ENCODE measurements at regions not wholly inside any gene's neighbourhood (a gene's known extent, or its start where the extent isn't known, plus 50 kb on each side); places are given as distances from the start of the nearest gene placed in this dataset.

DNA sequence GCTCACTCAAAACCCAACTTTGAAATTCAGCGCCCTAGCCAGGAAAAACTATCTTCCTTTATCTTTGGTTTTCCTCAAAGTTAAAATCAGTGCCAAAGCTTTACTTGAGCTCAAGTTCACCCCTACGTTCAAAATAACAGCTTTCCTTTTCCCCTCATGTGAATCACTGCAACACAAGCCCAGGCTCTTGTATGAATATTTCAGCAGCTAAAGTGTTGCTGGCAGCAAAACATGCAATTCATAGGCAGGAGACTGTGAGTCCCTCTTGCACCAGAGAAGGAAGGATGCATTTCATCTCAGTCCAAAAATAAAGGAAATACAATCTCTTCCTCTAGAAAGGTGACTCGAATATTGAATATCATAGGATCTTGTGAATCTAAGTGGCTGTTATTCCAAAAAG lies 461.3 kb upstream of the SOX11 start:
- no peak for DNase-seq (ENCODE audit: low read depth, low spot score)

DNA sequence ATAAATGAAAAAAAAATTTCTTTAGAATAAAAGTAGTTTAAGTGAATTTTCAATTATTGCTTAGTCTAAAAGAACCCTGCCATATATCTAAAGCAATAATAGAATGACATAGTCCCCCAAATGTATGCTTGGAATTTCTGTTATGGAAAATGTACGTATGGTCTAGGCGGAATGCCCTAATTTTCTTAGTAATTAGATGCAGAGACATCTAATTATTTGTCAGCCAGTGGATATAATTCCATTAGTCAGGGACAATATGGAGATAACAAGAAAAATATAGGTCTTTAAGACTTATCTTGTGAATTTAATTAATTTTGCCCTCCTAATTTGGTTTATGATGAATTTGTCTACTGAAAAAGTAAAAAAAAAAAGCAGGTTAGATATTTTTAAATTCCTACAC lies 460.9 kb upstream of the SOX11 start:
- DNase-seq (ENCODE audit: low read depth, low spot score) = no peak

DNA sequence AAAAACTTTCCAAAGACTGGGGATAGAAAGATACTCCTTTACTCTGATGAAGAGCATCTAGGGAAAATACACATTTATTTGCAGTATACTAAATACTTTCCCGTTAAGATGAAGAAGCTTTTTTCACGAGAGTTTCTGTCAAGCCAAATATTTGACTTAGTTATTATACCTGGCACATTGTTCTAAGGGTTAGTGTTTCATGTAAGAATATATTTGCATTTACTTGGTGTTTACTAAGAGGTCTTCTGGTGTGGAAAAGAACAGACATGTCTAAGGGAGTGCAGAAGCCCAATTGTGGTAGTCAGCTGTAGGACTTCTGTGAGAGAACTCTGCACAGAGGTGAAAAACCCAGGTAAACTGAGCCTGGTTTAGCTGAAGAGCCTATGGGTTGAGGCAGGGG lies 457.6 kb upstream of the SOX11 start:
- DNase-seq (ENCODE audit: low read depth, low spot score) = no peak

DNA sequence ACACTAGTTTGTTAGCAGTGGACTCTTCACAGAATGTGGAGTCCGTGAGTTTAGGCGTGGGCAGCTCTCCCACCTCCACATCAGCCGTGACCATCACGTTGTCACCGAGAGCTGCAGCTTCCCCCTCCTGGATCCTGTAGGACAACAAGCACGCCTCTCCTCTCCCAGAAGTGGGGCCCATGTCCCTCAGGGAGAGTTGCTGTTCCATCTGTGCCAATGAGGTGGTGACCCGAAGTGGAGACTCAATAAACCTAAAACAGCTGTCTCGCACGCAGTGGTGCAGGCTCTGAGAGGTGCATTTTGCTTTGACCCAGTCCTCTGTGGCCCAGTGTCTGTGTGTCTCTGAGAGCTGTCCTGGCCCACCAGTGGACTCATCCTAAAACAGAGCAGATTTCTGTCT lies 456.5 kb upstream of the SOX11 start:
- no peak for DNase-seq (ENCODE audit: low read depth, low spot score)

DNA sequence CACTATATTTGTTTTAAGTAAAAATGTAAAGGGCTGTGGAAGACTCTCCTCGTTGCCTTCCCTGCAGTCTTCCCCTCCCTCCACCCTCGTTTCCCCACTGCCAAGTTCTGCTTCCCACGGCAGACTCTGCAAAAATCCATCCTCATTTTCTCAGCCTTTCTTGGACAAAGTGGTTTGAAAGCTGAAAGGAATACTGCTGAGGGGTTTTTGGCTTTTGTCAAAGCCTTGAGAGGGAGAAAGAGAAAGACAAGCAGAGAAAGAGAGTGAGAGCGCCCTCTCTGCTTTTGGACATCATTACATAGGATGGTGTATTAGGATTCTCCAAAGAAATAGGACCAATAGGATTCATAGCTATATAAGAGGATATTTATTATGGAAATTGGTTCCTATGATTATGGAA lies 455.9 kb upstream of the SOX11 start:
- DNase-seq (ENCODE audit: low read depth, low spot score) = peak; percentile 12

DNA sequence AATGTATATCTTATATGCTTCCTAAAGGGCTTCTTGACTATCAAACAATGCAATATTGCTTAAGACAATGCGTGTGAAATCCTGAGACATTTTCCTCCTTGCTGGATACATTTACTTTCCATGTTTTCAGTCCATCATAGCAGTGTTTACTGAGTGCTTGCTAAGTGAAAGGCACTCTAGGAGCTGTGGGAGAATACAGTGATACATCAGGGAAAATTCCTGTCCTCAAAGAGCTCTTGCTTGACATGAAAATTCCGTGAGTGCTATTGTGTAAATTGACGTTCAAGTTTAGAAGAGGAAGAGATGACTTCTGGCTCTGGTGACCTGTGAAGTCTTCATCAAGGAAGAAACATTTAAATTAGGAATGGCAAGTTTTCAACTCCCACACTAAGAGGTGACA lies 449.4 kb upstream of the SOX11 start:
- no peak for DNase-seq (ENCODE audit: low read depth, low spot score)

DNA sequence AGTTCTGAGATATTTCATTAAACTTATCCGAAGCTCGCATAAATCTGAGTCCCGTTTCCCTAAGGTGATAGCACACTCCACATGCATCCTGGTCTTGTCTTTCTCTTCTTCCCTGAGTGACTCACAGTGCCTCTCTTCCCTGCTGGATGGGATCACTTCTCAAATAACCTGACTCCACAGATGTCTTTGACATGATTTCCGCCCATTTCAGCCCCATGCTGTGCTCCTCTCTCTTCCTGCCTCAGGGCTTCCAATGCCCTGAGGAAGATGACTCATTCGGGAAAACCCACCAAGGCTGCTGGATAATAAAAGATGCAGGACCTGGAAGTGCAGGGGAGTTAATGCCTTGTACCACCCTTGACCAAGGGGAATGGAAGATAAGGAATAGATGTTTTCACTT lies 441.7 kb upstream of the SOX11 start:
- DNase-seq (ENCODE audit: low read depth, low spot score) = peak; percentile 72

DNA sequence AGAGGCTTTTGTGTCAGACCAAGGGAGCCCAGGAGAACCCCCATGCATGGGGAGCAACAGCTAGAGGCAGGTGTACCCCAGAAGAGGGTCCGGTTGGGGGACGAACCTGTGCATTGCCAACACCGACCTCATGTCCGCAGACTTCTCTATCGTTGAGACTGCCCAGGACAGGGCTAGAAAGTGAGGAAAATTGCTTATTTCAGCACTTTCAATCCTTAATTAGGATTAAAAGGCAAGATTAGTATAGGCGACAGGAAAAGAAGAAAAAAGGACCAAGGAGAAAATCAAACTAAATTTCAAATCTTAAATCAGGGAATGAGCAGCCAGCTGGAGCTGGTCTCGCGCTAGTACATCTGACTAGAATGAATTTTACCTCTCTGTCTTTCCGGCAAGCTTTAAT lies 438.9 kb upstream of the SOX11 start:
- no peak for DNase-seq (ENCODE audit: low read depth, low spot score)

DNA sequence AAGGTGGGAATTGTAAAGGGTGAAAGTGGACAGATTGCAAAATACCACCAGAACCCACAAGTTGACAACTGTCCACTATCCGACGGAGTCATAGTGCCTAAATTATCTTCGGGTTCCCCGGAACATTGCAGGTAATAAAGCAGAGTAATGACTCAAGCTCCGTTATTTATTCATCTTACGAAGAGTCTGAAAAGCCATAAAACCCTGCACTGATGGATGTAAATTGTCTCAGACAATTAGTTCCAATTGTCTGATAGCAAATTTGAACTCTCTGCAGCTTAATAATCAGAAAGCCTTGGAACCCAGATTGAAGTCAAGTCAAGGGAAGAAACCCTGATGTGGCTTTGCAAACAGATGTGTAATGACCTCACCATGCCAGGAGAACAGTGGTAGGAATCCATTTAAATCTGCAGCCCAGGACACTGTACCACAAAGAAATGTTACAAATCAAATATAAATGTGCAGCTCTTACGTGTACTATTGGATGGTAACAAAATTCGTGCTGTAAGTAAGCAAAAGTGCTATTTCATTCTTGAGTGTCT lies 437.3 kb upstream of the SOX11 start:
- no peak for DNase-seq (ENCODE audit: low read depth, low spot score)

DNA sequence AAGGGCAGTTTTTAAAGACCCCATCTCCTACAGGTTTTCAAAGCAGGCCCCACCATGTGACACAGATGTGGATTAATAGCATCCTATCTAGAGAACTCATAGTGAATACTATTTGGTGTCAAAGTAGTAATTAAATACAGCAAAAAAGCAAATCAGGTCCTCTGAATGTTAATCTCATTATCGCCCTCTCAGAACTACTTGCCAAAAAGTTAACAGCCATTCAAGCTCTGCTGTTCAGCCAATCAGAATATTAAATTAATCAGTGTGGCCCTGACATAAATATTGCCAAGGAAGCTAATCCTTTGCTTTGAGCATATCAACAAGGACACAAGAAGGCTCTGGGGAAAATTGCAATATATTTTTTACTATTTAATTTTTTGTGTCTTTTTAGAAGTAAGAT lies 428.9 kb upstream of the SOX11 start:
- no peak for DNase-seq (ENCODE audit: low read depth, low spot score)

DNA sequence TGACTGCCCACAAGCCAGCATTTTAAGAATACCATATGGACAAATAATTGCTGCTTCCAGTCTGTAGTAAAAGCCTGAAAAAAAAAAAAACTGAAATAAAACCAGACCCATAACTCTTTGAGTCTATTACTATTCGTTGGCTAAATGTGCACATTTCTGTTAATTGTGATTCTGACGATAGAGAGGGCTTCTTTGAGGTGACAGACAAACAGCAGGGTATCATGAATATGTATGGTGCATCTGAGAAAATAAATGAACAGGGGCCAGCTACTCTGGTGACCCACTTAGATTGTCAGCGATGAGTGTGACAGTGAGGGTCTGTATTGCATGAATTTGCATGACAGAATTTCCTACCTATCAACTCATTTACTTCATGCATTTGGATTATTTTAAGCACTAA lies 427.8 kb upstream of the SOX11 start:
- DNase-seq (ENCODE audit: low read depth, low spot score) = no peak

DNA sequence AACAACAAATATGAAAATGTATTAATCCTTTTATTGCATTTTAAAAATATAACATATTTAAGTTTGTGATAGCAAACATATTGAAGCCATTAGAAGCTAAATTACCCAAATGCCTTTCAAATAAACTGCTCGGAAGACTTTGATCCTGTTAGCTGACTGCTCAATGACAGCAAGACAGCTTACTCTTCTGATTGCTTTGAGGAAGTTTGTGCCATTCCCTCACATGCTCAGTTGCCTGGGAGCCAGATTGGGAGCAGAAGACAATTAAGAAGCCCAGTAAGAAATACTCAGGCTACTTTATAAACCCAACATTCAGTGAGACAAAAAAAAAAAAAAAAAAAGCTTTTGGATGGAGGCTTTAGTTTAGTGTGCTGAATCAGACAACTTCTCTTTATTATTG lies 407.1 kb upstream of the SOX11 start:
- no peak for DNase-seq (ENCODE audit: low read depth, low spot score)

DNA sequence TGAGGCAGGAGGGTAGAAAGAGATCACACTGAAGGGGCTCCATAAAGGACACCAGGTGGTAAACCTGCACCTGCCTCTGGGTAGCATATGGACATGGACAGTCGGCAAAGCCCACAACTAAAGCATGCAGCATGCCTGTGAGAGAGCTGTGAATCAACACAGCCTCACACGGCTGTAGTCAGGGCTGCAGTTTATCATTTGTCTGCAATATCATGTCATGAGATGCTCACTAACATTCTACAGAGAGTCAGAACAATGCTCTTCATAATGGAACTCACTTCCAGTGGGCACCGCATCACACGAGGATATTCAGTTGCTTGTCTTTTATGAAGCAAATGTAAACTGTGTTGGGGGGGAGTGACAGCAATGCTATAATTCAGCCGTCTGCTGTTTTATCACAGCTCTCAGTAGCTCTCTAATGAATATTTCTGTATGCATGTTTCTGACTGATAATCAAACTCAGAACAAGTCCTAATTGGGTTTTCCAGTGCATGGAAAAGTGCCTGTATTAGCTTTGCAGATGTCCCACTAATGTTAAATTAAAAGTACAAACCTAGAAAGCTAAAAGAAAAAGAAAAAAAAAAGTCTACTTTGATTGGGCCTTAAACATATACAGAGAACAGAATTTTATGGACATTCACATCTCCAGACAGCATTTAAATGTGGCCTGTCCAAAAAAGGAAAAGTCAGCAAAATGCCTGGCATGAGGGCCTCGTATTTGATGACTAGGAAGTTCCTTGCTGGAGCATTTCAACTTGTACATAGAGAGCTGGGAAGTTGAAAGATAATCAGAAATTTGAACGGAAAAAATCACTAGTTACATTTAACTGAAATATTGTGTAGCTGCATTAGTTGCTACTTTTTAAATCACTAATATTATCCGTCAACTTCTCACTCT lies 406.1 kb upstream of the SOX11 start:
- DNase-seq (ENCODE audit: low read depth, low spot score) = no peak

DNA sequence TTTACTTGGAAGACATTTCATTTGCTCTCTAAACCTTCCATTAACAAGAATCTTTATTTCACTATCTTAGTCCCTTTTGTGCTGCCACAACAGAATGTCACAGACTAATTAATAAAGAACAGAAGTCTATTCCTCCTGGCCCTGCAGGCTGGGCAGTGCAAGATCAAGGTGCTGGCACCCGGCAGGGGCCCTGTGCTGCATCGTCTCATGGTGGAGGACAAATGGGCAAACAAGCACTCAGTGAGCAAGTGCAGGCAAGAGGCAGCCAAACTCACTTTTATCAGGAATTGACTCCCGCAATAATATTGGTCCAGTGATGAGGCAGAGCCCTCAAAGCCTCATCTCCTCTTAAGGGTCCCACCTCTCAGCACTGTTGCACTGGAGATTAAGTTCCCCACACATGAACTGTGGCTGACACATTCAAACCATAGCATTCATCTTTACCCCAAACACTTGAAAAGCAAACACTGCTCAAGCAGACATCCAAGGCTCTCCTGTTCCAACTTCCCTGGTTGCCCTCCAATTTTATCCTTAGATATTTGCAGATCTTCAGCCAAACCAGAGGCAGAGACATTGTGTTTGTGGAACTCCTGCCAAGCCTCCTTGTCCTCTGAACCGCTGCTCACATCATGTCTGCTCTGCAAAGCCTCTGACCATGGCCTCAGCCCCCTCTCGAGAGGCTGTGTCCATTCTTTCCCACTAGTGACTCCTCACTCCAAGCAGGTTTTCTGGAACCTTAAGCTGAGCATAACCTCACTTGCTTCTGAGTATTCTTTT lies 404.4 kb upstream of the SOX11 start:
- no peak for DNase-seq (ENCODE audit: low read depth, low spot score)

DNA sequence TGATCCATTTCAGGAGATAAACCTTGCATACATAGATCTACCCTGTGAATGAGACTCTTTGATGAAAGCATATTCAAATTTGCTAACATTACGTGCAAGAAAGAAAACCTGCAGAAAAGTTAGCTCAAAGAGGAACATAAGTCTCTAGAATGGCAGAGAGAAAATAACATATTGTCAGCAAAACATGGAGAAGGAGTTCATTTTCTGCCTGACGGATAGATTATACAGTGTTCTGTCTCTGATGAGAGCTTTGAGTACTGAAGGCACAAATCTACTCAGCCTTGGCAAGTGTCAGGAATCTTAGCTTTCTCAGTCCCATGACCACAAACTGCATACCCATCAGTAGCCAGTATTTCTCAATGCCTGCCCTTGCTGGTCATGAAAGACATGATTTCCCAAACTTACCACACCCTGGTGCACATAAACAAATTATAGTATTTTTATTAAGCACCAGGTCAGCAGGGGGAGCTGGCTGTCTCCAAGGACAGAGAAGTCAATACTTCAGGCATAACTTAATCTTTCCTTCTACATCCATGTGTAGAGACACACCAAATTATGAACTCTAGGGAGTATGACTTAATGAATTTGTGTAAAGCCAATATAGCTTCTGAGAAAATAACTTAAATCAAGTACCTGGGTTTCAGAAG lies 401.2 kb upstream of the SOX11 start:
- no peak for DNase-seq (ENCODE audit: low read depth, low spot score)

DNA sequence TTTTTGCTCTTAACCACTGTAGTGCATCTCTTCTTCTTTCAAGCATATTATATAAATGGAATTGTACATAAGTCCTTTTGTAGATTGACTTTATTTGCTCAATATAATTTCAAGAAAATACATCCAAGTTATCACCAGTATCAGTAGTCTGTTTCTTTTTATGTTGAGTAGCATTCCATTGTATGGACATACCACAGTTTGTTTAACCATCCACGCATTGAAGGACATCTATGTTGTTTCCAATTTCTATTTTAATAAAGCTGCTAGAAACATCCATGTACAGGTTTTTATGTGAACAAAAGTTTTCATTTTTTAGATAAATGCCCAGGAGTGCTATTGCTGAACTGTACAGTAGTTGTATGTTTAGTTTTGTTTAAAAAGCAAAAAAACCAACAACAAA lies 387.5 kb upstream of the SOX11 start:
- DNase-seq (ENCODE audit: low read depth, low spot score) = no peak

DNA sequence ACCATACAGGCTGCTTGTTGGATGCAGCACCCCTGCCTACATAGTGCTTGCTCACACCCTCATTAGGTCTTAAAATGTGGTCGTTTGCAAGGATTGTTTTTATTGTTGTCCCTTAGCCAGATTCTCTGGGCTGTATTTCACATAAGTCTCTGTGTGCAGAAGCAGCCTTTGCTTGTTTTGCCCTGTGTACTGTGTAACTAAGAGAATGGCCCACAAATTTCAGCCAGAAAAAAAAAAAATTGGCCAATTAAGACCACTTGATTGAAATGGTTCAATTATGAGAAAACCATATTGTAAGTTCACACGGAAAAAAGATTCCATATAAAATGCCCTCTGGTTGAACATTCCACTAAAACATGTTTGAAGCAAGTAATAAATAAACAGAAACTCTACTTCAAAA lies 377.1 kb upstream of the SOX11 start:
- DNase-seq (ENCODE audit: low read depth, low spot score) = no peak

DNA sequence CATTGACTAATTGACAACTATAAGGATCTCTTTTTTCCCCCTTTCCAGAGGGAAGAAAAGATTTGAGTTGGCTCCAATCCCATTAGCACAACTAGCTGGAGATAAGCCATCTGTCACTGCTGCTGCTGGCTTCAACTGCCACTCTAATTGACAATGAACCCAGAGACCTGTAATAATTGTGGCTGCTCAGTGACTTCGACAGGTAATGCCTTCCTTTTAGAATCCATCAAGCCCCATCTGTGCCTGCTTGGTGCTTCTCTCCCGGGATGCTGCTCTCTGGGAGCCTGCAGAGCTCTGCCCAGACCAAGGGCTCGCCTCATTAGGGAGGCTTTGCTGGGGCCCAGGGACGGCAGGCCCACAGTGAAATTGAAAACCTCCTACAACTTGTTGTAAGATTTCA lies 376.7 kb upstream of the SOX11 start:
- DNase-seq (ENCODE audit: low read depth, low spot score) = no peak

DNA sequence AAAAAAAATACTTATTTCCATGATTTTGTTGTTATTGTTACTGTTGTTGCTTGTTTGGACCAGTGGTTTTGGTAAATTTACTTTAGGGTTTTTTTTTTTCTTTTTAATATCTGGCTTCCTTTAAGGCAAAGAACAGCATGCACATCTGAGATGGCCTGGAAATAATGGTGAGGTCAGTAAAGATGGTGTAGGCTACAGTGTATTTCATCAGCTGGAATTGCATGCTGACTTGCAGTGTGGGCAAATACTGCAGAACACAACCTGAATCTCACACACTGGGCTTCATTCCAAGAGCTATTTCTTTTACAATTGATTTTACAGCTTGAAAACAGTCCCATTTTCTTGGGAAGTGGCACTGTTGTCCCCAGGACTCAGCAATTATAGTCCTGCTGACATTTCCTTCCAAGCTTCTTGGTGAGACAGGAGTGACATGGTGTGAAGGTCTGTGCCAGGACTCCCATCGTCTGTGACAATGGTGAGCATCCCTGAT lies 376.1 kb upstream of the SOX11 start:
- DNase-seq (ENCODE audit: low read depth, low spot score) = no peak

DNA sequence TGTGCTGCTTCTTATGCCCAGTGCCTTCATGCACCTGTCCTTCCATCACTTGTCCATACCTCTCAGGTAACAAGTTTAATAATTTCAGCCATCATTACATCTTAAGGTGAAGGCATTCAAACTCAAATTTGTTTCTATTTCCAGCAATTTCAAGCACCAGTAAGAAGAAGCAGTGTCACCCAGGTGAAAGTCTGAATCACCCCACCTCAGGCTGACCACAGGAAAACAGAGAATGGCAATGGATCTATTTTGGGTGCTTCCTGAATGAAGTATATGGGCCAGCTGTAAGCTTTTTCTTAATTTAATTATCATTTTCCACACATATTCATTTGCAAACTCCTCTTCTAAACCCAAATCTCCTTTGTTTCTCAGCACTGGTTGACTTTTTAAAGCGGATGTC lies 372.7 kb upstream of the SOX11 start:
- no peak for DNase-seq (ENCODE audit: low read depth, low spot score)

DNA sequence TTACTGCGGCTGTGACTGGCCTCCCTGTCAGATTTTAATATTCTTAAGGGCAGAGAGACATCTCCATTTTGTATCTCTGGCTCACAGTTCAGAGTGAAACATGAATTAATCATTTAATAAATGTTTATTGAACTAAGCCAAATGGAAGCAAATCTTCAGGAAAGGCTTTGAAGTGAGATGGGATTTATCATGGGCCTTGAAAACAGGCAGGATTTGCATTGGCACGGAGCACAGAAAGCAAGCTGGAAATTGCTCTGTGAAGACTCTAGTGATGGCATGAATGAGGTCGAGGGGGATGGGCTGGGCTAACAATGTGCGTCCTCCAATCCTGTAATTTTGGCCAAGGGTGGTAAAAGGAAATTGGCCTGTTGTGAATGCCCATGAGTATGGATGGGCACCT lies 369.8 kb upstream of the SOX11 start:
- DNase-seq (ENCODE audit: low read depth, low spot score) = no peak

DNA sequence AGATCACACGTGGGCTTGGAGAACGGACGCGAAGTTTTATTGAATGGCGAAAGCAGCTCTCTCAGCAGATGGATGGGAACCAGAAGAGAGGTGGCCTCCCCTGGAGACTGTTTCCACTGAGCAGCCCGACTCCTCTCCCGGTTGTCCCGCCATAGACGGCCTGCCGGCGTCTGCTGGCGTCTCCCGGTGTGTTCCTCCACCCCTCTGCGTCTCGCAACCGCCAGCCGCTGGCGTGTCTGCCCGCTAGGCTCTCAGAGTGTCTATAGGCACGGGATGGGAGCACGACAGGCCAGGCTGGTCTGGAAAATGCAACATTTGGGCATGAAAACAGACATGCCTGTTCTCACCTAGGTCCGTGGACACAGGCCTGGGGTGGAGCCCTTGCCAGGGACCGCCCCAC lies 366.7 kb upstream of the SOX11 start:
- no peak for DNase-seq (ENCODE audit: low read depth, low spot score)

Measured in iPS DF 19.7 (cell line).